ENCODE measurements at regions not wholly inside any gene's neighbourhood (a gene's known extent, or its start where the extent isn't known, plus 50 kb on each side); places are given as distances from the start of the nearest gene placed in this dataset.

- no peak for DNase-seq
Measured at GRCh38 chr2:3962719-3963118, 259.3 kb downstream of the DCDC2C start.

DNA sequence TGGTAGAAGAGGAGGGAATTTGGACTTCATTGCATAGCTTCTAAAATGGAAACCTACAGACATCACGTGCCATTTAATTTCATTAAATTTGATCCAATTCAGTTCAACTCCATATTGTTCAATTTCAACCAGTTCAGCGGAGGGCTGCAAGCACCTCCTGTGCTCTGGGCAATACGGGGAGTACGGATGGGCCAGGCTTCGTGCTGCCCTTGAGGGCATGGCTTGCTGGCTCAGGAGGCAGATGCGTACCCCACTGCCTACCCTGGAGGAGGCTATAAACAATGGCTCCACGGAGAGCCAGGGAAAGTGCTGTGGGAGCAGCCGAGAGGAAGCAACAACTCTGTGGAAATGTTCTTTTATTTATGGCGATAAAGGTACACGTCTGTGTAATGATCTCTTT lies 261.8 kb downstream of the DCDC2C start:
- DNase-seq = no peak

DNA sequence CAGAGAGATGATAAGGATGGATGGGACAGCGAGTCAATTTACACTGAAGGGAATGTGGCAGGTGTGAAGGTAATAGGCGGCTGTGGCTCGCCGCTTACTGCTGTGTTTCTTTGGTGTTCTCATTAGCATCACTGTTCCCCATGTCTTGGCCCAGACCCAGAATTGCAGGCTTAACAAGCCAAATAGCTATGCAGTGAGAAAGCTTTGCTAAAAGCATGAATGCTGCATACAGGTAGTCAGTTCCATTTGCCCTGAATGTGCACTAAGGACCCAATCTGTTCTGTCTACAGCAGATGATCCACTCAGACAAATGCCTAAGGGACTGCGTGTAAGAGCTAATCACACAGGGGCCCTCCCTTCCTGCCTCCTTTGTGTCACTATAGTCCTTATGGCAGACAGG lies 262.6 kb downstream of the DCDC2C start:
- DNase-seq = no peak

DNA sequence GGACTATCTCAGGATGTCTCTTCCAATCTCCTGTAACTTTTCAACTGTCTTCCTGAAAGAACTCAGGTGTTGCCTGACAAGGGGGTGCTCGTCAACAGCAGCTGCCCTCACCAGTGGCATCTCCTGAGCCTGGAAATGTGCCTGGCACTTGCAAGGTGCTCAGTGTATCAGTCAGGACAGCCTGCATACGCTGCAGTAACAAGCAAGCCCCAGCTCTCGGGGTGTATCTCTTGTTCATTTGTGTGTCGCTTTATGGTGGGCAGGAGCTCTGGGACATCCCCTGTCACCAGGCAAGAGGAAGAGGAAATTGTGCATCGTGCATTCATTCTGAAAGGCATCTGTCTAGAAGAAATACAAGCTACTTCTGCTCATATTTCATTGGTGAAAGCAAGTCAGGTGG lies 263.1 kb downstream of the DCDC2C start:
- DNase-seq = no peak

- no peak for DNase-seq
Measured at GRCh38 chr2:3968736-3969135, 265.4 kb downstream of the DCDC2C start.

GRCh38 chr2:3970791-3971651 lies 267.6 kb downstream of the DCDC2C start:
- DNase-seq = no peak

GRCh38 chr2:3971652-3972192 lies 268.3 kb downstream of the DCDC2C start:
- no peak for DNase-seq

GRCh38 chr2:3972377-3972776 lies 269.0 kb downstream of the DCDC2C start:
- no peak for DNase-seq

DNA sequence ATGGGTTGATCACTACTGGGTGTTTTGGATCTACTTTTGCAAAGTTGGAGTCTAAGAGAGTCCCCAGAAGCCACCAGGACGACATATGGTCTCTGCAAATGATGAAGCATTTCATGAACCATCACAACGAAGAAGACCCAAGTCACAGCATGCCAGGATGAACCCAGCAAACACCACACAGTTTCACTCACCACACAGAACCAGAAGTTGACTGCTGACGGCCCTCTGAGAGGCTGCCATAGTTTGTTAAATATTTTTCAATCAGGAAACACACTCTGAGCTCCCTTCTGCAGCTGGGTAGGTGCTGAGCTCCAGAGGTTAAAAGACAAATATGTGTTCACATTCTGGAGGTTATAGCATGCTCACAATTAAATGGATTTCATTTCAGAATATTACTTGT lies 271.4 kb downstream of the DCDC2C start:
- no peak for DNase-seq

DNA sequence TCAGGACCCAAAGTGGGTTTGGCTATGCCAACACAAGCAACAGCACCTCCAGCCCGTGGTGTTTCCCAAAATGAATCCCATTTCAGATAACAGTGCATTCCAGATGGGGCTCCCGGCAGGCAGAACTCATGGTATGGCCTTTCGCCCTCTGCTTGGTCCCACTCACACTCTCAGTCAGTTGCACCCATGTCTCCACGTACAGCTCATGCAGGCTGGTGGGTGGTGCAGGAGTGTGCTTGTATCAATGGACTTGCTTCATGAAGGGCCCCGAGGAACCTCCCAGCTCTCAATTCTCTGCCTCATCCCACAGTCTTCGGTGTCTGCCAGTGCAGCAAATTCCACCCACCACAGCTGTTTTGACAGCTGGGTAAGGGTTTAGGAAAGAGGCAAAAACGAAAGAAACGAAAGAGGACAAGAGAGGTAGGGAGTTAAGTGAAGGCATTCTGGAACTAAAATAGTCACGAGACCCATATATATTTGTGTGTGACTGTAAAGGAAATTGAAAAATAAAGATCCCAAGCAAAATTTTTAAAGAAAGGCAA lies 278.1 kb downstream of the DCDC2C start:
- DNase-seq = peak; percentile 42

- DNase-seq = no peak
Measured at GRCh38 chr2:3982160-3982559, 278.8 kb downstream of the DCDC2C start.

GRCh38 chr2:3986063-3986462 lies 282.7 kb downstream of the DCDC2C start:
- DNase-seq = no peak

DNA sequence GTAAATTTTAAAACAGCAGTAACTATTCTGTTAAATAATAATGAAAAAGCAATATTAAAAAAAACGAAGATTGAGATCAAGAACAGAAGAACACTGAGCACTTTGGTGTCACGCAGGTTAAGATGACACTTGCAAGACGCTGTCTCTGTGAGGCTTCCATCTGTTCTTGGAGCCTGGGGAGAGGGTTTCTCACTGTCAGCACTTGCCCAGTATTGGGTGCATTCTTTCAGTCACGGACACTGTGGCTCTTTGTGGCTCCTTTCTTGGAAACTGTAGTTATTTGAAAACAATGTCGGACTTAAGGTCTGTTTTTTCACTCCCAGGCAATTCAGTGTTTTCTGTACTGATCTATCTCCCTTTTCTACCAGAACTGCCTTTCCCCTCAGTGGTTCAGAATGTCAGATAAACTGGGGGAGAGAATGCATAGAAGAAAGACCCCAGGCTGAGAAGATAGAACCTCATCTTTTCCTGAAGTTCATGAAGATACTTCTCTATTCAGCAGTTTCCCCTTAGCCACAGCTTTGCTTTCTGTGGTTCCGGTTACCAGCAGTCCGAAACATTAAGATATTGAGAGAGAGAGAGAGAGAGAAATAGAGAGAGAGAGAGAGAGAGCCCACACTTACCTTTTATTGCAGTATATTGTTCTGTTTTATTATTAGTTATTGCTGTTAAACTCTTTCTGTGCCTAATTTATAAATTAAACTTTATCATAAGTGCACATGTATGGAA lies 283.3 kb downstream of the DCDC2C start:
- no peak for DNase-seq

DNA sequence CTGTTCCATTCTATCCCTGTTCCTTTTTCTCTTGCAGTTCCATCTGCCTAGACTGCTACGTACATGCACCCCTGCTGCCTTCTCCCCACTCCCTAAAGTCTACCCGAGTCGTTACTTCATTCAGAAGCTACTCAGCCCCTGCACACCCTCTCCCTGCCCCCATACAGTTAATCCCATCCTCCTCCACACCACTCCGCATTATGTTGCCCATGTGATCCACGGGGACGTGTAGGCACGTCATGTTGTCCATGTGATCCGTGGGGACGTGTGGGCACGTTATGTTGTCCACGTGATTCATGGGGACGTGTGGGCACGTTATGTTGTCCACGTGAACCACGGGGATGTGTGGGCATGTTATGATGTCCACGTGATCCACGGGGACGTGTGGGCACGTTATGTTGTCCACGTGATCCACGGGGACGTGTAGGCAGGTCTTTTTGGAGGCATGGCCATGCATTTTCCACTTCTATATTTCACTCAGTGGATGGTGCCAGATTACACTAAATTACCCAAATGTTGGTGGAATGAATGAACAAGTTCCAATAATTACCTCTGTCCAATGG lies 299.5 kb downstream of the DCDC2C start:
- DNase-seq = no peak

- DNase-seq = no peak
Measured at GRCh38 chr2:4012197-4012596, 308.8 kb downstream of the DCDC2C start.

- DNase-seq = no peak
Measured at GRCh38 chr2:4018535-4018934, 315.2 kb downstream of the DCDC2C start.

GRCh38 chr2:4020153-4020552 lies 316.8 kb downstream of the DCDC2C start:
- no peak for DNase-seq

GRCh38 chr2:4020649-4021048 lies 317.3 kb downstream of the DCDC2C start:
- DNase-seq = no peak

DNA sequence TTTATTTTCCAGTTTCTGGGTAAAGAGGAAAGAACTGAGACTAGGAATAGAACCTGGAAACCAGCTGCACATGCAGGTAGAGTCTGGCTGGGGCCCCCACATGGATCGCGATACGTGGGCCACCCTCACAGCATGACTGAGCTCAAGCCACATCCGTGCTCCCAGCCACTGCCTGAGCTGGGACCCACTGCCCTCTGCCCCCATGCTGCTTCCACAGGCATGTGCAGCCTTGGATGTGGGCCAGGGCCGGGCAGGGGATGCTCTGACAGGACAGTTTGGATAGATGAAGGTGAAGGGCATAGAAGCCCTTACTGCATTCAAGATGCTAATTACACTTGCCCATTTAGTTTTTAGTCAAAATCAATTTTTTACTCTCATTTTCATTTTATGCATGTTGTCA lies 321.2 kb downstream of the DCDC2C start:
- no peak for DNase-seq

DNA sequence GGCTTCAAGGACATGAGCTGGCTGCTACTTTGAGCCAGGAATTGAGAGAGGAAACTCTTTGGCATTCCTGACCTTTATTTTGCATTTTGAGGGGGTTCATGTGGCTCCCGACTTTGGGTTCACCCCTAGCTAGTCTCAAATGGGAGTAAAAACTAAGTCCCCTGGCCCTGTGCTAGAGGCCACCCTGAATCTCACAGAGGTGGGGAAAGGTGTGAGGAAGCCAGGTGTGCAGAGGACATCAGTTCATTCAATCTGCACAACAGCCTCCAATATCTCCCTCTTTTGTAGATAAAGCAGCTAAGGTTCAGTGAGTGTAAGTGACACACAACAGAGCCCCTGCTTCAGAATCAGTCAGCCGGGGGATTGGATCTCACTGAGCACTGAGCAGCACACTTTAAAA lies 325.7 kb downstream of the DCDC2C start:
- DNase-seq = no peak

DNA sequence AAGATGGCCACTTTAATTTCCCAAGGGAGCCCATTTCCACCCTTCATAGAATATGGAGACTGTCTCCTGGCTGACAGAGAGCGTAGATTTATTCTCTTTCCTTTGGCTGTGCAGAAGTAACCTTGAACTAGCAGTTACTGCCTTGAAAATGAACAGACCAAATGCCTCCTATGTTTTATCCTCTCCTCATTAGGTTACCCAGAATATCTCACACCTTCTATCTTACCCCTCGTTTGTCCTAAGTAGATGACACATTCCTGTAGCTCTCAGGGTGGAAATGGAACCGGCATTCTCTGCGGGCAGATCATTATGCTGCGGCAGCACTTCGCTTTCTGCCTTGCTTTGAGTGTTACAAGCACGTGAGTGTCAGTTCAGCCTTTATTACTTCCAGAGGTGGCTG lies 336.5 kb downstream of the DCDC2C start:
- DNase-seq = no peak

DNA sequence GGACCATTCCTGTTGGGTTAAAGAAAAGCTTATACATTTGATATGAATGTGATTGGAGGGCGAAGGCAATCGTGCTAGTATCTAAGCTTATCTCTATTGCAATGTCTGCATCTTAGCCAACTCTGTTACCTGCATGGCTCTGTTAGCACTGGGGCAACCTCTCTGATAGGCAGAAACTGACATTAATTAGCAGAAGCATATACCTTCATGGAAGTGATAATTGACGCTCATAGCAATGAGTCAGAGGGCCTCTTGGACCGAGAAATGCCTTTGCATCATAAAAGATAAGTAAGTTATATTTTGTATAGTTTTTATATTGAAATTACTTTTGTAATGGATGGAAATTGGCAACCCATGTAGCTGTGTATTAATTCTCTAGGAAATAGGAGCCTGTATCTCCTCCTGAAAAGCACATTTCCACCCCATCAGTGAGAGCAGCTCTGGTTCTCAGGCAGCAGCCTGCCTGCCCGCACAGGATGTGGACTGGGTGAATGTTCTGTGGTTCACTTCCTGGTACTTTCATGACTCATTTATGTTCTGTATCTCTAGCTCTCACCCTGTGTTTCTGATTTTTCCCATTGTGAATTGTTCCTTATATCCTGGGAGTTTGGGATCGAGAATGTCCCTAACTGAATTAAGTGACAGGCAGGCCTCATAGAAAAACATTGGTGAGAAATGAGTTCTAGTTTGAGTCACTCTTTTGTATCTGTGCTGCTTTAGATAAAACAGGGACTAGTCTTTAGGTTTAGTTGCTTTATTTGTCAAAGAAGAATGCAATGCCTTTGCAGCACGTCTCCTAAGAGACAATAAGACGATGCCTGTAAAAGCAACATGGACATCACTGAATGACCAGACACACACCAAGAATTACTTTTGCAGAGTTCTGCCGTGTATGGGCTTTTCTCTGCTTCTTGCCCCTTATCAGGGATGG lies 344.9 kb downstream of the DCDC2C start:
- no peak for DNase-seq
